ENCODE measurements at regions not wholly inside any gene's neighbourhood (a gene's known extent, or its start where the extent isn't known, plus 50 kb on each side); places are given as distances from the start of the nearest gene placed in this dataset.

DNA sequence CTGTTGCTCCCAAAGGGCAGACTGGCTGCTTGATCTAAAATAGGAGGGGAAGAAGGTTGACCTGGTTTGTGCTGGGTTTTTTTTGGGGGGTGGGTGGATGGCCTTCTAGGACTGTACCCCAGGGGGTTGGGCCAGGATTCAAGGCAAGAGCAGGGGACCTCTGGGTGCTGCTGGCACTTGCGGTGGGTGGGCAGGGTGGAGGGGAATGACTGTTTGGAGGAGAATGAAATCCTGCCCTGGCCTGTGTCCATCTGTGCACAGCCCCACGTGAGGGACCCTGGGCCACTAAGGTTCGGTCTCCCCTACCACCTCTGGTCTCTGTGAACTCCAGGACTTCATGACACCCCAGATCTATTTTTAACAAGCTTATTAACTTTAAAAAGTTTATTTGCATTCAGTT is 414.2 kb downstream of the PTPRU start:
- no peak for DNase-seq
- Mint-ChIP-seq H3K36me3 (ENCODE audit: low read depth) (no peaks in the 10 kb centered on the region), H3K9me3 (no peaks in the 10 kb centered on the region), H3K4me3 (no peak overlapping the region), H3K27me3 (peaks cover 5% of the 10 kb centered on the region), H3K27ac (no peak overlapping the region), H3K4me1 (no peaks in the 10 kb centered on the region)
- intact Hi-C loops (cut with micrococcal nuclease): no loop called here

DNA sequence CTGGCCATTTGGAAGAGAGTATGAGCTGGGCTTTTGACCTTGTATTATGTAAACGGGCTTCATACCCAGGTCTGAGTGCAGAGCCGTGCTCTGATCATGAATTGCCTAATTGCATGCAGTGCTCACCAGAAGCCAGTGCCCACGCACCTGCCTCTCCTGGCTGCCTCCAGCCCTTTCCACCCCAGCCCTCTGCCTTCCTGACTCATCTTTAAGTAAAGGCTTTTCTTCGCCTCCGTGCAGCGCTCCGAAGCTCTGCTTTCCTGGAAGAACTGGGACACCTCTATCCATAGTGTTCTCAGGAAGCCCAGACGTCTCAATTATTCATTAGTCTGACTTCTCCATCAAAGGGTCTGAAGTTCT is 413.7 kb downstream of the PTPRU start:
- Mint-ChIP-seq H3K9me3 (no peaks in the 10 kb centered on the region), H3K4me1 (no peaks in the 10 kb centered on the region), H3K4me3 (no peak overlapping the region), H3K36me3 (ENCODE audit: low read depth) (no peaks in the 10 kb centered on the region), H3K27ac (no peak overlapping the region), H3K27me3 (peaks cover 10% of the 10 kb centered on the region)
- no peak for DNase-seq
- intact Hi-C loops (cut with micrococcal nuclease): no loop called here

DNA sequence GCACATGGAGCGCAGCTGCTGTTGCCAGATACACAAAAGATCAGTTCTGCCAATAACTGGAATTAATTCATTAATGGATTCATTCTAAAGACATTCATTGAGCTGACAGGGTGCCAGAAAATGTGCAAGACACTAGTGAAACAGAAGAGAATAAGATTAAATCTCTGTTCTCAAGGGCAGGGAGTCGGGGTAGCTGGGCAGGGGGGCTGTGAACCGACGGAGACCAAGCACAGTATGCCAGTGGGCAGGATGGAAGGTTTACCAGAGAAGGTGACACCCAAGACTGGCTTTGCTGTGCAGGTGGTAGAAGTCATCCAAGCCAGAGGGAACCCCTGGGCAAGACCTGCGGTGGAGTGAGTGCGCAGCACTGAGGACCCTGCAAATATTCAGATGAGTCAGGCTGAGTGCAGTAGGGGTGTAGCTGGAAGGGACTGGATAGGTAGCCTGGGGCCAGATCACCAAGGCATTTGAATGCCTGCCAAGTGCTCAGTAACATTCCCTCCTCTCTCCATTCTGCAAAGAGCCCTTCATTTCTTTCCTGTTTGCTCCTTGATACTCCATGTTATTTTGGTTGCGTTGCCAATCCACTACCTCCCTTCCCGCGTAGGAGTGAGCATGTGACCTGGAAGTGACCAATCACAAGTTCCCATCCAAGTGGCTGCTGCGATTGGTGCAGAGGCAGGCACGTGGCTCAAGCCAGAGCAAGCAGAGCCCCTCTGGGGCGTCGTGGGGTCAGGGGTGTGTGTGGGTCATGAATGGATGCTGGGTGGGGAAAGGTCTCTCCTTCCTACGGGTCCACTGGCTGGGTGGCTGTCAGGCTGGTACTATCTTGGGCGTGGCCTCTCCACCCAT is 413.1 kb downstream of the PTPRU start:
- Mint-ChIP-seq H3K27ac (no peak overlapping the region), H3K9me3 (no peaks in the 10 kb centered on the region), H3K27me3 (peaks cover 13% of the 10 kb centered on the region), H3K36me3 (ENCODE audit: low read depth) (no peaks in the 10 kb centered on the region), H3K4me1 (no peaks in the 10 kb centered on the region), H3K4me3 (no peak overlapping the region)
- no peak for DNase-seq
- intact Hi-C loops (cut with micrococcal nuclease): no loop called here

DNA sequence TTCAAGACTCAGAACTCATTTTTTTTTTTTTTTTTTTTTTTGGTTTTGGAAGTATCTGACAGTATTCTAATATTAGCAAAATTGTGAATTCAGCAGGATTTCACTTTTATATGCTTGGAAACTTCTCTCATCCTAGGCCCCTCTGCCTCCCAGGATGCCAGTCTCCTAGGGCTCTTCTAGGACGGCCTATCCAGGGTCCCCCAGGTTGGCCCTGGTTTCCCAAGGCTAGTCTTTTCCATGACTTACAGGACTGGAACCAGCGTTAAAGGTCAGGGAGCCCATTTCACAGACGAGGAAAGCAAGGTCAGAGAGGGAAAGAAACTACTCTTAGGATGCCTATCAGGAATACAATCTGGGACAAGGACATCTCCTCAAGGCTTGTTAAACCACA is 412.5 kb downstream of the PTPRU start:
- Mint-ChIP-seq H3K4me3 (no peak overlapping the region), H3K36me3 (ENCODE audit: low read depth) (no peaks in the 10 kb centered on the region), H3K27me3 (peaks cover 14% of the 10 kb centered on the region), H3K27ac (no peak overlapping the region), H3K4me1 (no peaks in the 10 kb centered on the region), H3K9me3 (no peaks in the 10 kb centered on the region)
- intact Hi-C loops (cut with micrococcal nuclease): no loop called here
- DNase-seq: no peak

DNA sequence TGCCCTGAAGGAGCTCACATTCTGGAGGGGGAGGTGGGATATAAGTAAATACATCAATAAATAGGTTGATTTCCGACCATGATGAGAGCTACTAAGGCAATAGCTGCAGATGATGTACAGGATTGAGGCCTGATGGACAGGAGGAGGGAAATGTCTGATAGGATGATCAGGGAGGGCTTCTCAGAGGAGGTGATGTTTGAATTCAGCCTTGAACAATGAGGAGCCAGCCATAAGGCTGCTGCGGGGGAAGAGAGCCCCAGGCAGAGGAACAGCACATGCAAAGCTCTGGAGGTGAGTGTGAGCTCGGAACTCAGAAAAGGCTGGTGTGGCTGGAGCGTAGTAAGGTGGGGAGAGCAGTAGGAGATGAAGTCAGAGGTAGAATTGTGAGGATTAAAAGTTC is 411.7 kb downstream of the PTPRU start:
- DNase-seq: no peak
- Mint-ChIP-seq H3K27ac (no peak overlapping the region), H3K4me3 (no peak overlapping the region), H3K9me3 (no peaks in the 10 kb centered on the region), H3K27me3 (peaks cover 20% of the 10 kb centered on the region), H3K4me1 (no peaks in the 10 kb centered on the region), H3K36me3 (ENCODE audit: low read depth) (no peaks in the 10 kb centered on the region)
- intact Hi-C loops (cut with micrococcal nuclease): no loop called here

DNA sequence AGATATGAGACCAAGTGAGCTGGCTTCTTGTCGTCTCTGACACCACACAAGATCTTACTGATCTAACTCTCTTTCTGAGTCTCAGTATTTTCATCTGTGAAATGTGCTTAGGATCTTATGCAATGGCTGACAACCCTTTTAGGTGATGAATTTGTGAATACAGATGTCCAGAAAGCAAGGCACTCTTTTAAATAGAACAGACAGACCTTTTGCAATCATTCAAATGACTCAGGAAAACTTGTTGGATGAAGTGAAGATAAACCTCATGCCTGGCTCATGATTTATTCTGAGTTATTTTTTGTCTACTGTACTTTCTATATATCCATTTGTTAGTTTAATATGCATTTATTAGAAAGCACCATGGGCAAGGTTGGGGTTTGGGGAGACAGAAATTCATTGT is 411.3 kb downstream of the PTPRU start:
- Mint-ChIP-seq H3K27ac (no peak overlapping the region), H3K9me3 (no peaks in the 10 kb centered on the region), H3K27me3 (peaks cover 21% of the 10 kb centered on the region), H3K4me3 (no peak overlapping the region), H3K4me1 (no peaks in the 10 kb centered on the region), H3K36me3 (ENCODE audit: low read depth) (no peaks in the 10 kb centered on the region)
- intact Hi-C loops (cut with micrococcal nuclease): no loop called here
- no peak for DNase-seq

DNA sequence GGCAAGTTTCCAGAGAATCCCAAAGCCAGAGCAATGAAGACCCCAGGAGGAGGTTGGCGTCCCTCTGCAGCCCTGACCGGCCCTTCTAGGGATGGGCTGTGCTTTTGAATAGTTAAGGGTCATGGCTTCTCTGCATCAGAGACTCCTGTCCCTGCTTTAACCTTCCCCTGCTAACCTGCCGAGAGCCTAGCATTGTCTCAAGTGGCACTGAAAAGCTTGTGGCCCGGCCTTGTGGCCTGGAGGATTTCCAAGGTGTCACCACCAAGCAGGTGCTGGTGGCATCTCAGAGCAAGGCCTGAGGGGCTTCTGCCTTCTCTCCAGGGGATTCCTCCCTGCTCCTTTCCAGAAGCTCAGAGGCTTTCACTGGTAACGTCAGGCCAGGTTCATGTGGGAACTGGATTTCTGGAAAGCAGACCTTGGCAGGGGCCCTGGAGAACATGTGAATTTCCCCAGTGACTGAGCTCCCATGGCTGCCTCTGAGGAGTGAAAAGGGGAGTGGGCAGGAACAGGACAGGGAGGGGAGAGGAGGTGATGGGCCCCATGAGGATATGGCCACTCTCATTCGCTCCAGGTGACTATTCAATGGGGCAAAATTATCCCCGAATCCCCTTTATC is 409.9 kb downstream of the PTPRU start:
- Mint-ChIP-seq H3K4me3 (no peak overlapping the region), H3K27ac (no peak overlapping the region), H3K9me3 (no peaks in the 10 kb centered on the region), H3K4me1 (no peaks in the 10 kb centered on the region), H3K27me3 (peaks cover 21% of the 10 kb centered on the region), H3K36me3 (ENCODE audit: low read depth) (no peaks in the 10 kb centered on the region)
- DNase-seq: no peak
- intact Hi-C loops (cut with micrococcal nuclease): no loop called here

DNA sequence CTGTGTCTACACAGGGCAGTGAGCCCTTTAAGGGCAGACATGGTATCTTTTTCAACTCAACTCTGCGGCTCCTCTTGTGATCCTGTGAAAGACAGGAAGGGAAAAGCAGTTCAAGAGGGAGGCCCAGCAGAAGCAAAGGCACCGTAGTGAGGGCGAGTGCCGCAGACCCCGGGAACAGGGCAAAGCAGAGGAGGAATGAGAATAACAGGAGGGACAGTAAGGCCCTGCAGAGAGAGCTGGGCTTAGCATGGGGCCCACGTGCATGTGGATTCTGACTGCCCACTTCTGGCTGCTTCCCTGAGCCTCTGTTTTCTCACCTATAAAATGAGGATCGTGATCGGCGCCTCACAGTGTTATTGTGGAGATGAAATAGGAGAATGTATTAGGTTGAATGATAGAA is 409.3 kb downstream of the PTPRU start:
- peaks cover 21% of the 10 kb centered on the region for H3K27me3 Mint-ChIP-seq
- no peak overlapping the region for H3K4me3 Mint-ChIP-seq
- intact Hi-C loops (cut with micrococcal nuclease): no loop called here
- no peak for DNase-seq
- no peak overlapping the region for H3K27ac Mint-ChIP-seq
- no peaks in the 10 kb centered on the region for H3K4me1 Mint-ChIP-seq
- H3K9me3 Mint-ChIP-seq: no peaks in the 10 kb centered on the region
- H3K36me3 Mint-ChIP-seq (ENCODE audit: low read depth): no peaks in the 10 kb centered on the region

DNA sequence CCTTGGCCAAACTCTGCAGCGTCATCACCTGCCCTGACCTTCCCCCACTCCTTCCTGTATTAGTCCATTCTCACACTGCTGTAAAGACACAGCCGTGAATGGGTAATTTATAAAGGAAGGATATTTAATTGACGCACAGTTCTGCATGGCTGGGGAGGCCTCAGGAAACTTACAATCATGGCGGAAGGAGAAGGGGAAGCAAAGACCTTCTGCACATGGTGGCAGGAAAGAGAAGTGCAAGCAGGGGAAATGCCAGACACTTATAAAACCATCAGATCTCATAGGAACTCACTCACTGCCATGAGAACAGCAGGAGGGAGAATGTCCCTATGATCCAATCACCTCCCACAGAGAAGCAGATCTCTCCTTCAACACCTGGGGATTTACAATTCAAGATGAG is 408.5 kb downstream of the PTPRU start:
- Mint-ChIP-seq H3K9me3 (no peaks in the 10 kb centered on the region), H3K36me3 (ENCODE audit: low read depth) (no peaks in the 10 kb centered on the region), H3K27ac (no peak overlapping the region), H3K27me3 (peaks cover 21% of the 10 kb centered on the region), H3K4me3 (no peak overlapping the region), H3K4me1 (no peaks in the 10 kb centered on the region)
- no peak for DNase-seq
- intact Hi-C loops (cut with micrococcal nuclease): no loop called here

DNA sequence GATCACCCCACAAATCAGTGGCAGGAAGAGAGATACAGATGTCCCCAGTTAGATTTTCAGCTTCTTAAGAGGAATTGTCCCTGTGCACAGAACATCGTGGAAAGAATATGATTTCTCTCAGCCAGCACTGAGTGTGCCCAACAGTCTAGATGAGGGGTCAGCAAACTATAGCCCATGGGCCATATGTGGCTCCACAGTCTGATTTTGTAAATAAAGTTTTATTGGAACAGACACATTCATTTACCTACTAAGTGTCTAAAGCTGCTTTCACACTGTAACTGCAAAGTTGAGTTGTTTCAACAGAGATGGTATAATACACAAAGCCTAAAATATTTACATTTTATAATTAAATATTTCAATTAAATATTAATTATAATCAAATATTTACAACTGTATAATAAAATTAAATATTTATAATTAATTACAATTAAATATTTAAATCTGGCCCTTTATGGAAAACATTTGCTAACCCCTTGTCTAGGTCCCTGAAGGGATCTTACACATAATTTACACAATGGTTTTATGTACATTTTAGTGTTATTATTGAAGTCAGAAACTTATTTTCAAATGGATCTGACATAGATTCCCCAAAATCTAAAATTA is 407.6 kb downstream of the PTPRU start:
- Mint-ChIP-seq H3K27me3 (peaks cover 21% of the 10 kb centered on the region), H3K27ac (no peak overlapping the region)

DNA sequence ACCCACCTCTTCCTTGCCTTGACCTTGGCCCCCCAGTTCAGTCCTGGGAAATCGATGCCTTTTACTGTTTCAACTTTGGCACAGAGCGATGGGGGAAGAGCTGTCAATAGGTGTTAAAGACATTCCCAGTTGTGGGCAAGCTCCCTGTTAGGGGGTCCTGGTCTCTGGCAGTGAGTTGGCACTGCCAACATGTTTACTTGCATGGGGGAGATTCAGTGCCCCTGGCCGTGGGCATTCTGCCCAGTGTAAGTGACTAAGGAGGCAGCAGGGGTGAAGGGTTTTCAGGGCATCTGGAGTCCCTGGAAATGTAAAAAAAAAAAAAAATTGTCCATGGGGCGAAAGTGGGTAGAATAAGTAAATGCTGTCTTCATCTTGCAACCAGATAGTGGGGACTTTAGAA is 407.0 kb downstream of the PTPRU start:
- Mint-ChIP-seq H3K9me3 (no peaks in the 10 kb centered on the region), H3K27ac (no peak overlapping the region), H3K4me1 (no peaks in the 10 kb centered on the region), H3K4me3 (no peak overlapping the region), H3K27me3 (peaks cover 21% of the 10 kb centered on the region), H3K36me3 (ENCODE audit: low read depth) (no peaks in the 10 kb centered on the region)
- no peak for DNase-seq
- intact Hi-C loops (cut with micrococcal nuclease): no loop called here

More for the DNA sequence above, 407.6 kb downstream of the PTPRU start:
- DNase-seq: no peak
- H3K4me1 Mint-ChIP-seq: no peaks in the 10 kb centered on the region
- H3K36me3 Mint-ChIP-seq (ENCODE audit: low read depth): no peaks in the 10 kb centered on the region
- intact Hi-C loops (cut with micrococcal nuclease): no loop called here
- no peak overlapping the region for H3K4me3 Mint-ChIP-seq
- H3K9me3 Mint-ChIP-seq: no peaks in the 10 kb centered on the region

DNA sequence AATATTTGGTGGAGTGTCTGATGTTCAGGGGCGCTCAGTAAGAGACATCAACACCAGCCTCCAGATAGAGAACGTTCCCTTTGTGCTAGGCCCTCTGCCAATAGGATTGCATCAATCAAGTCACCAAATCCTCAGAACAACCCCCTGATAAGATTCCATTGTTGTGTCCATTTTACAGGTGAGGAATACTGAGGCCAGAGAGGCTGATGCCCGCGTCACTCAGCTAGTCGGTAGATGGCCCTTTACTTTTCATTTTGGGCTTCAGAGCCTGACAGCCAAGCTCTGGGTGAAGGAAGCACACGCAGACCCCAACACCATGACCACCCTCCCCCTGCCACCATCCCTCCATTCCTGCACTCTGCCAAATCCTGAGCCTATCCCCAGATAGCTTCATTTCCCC is 406.2 kb downstream of the PTPRU start:
- no peaks in the 10 kb centered on the region for H3K9me3 Mint-ChIP-seq
- H3K27ac Mint-ChIP-seq: no peak overlapping the region
- H3K4me3 Mint-ChIP-seq: no peak overlapping the region
- DNase-seq: no peak
- H3K4me1 Mint-ChIP-seq: no peaks in the 10 kb centered on the region
- intact Hi-C loops (cut with micrococcal nuclease): no loop called here
- peaks cover 16% of the 10 kb centered on the region for H3K27me3 Mint-ChIP-seq
- H3K36me3 Mint-ChIP-seq (ENCODE audit: low read depth): no peaks in the 10 kb centered on the region

DNA sequence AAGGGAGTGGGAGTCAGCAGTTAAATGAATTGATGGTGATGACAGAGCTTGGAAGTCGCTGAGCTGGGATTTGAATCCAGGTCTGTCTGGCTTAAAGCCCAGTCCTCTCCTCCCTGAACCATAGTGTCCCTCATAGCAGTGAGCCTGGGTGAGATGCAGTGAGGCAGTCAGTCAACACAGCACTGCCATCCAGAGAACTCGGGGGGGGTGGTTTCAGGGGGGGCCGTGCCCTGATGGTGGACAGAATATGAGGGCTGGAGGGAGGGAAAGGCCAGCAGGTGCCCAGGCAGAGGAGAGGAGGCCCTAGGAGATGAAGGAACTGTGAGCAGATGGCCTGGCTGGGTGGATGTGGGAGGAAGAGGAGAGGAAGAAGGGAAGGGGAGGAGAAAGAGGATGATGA is 405.6 kb downstream of the PTPRU start:
- DNase-seq: no peak
- Mint-ChIP-seq H3K4me3 (no peak overlapping the region), H3K36me3 (ENCODE audit: low read depth) (no peaks in the 10 kb centered on the region), H3K27ac (no peak overlapping the region), H3K4me1 (no peaks in the 10 kb centered on the region), H3K27me3 (peaks cover 16% of the 10 kb centered on the region), H3K9me3 (no peaks in the 10 kb centered on the region)
- intact Hi-C loops (cut with micrococcal nuclease): no loop called here

DNA sequence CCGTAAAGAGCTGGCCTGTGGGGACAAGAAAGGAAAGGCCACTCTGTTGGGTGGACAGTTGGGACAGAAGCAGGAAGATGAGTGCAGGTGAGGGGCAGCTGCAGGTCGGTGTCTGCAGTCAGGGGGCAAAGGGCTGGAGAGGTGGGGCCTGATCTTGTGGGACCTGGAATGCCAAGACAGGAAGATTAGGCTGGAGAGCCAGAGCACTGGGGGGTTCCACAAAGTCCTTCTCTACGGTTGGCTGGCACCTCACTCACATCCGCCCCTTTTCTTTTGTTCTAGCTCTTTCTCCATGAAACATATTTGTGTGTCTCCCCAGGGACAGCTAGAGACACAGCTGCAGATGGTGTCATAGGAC is 404.1 kb downstream of the PTPRU start:
- no peak for DNase-seq
- Mint-ChIP-seq H3K27ac (no peak overlapping the region), H3K27me3 (peaks cover 15% of the 10 kb centered on the region), H3K4me1 (no peaks in the 10 kb centered on the region), H3K36me3 (ENCODE audit: low read depth) (no peaks in the 10 kb centered on the region), H3K9me3 (no peaks in the 10 kb centered on the region), H3K4me3 (no peak overlapping the region)
- intact Hi-C loops (cut with micrococcal nuclease): no loop called here

Data from activated CD4-positive, alpha-beta T cell treated with anti-CD3 and anti-CD28 coated beads, Interleukin-2, amount 10 ng/mL, durations not matched to agents 24 days and 14 days (primary cell).